ENCODE measurements at regions not wholly inside any gene's neighbourhood (a gene's known extent, or its start where the extent isn't known, plus 50 kb on each side); places are given as distances from the start of the nearest gene placed in this dataset.

GRCh38 chr17:79242393-79242792, 167.8 kb downstream of the ENGASE start:
- POLR2A ChIA-PET, result no interaction called here
- no peak for TF ChIP-seq CTCF (IDR thresholded peaks at IDR 0.05; ENCODE audit: insufficient read depth, low read depth, low read length)
- DNase-seq (ENCODE audit: low read depth), result no peak
- 0 out of 2 replicates have a peak, but pooled peaks cover 5% of the 10 kb centered on the region for H3K27me3 ChIP-seq (ENCODE audit: control insufficient read depth, insufficient read depth, low read length)
- CTCF ChIA-PET, result no interaction called here
- H3K36me3 ChIP-seq (ENCODE audit: control insufficient read depth, insufficient read depth, low read length), result no peaks in the 10 kb centered on the region
- H3K4me3 ChIP-seq (ENCODE audit: low read depth, low read length), result no peak overlapping the region

- 0 out of 2 replicates have a peak, but pooled peaks cover 5% of the 10 kb centered on the region for H3K27me3 ChIP-seq (ENCODE audit: control insufficient read depth, insufficient read depth, low read length)
- no peak overlapping the region for H3K4me3 ChIP-seq (ENCODE audit: low read depth, low read length)
- H3K36me3 ChIP-seq (ENCODE audit: control insufficient read depth, insufficient read depth, low read length), result no peaks in the 10 kb centered on the region
- no peak for TF ChIP-seq CTCF (IDR thresholded peaks at IDR 0.05; ENCODE audit: insufficient read depth, low read depth, low read length)
- POLR2A ChIA-PET, result no interaction called here
- CTCF ChIA-PET, result no interaction called here
- no peak for DNase-seq (ENCODE audit: low read depth)
Observed at GRCh38 chr17:79241616-79242015, 167.0 kb downstream of the ENGASE start.

- H3K36me3 ChIP-seq (ENCODE audit: control insufficient read depth, insufficient read depth, low read length), result no peaks in the 10 kb centered on the region
- DNase-seq (ENCODE audit: low read depth), result no peak
- H3K27me3 ChIP-seq (ENCODE audit: control insufficient read depth, insufficient read depth, low read length), result 0 out of 2 replicates have a peak, but pooled peaks cover 4% of the 10 kb centered on the region
- POLR2A ChIA-PET, result no interaction called here
- CTCF ChIA-PET, result no interaction called here
- no peak overlapping the region for H3K4me3 ChIP-seq (ENCODE audit: low read depth, low read length)
- no peak for TF ChIP-seq CTCF (IDR thresholded peaks at IDR 0.05; ENCODE audit: insufficient read depth, low read depth, low read length)
Observed at GRCh38 chr17:79239205-79239604, 164.6 kb downstream of the ENGASE start.

- ChIA-PET POLR2A (no interaction called here), CTCF (interaction anchor here (1.3 kb wide), 1 partner anchor 9 kb away, joined by 3 read pairs; no protein-coding TSS in a partner anchor)
- H3K36me3 ChIP-seq (ENCODE audit: control insufficient read depth, insufficient read depth, low read length), result no peaks in the 10 kb centered on the region
- H3K4me3 ChIP-seq (ENCODE audit: low read depth, low read length), result no peak overlapping the region
- no peak for DNase-seq (ENCODE audit: low read depth)
- H3K27me3 ChIP-seq (ENCODE audit: control insufficient read depth, insufficient read depth, low read length), result 0 out of 2 replicates have a peak, but pooled peaks cover 4% of the 10 kb centered on the region
- no peak for TF ChIP-seq CTCF (IDR thresholded peaks at IDR 0.05; ENCODE audit: insufficient read depth, low read depth, low read length)
Observed at GRCh38 chr17:79237448-79238053, 162.9 kb downstream of the ENGASE start.

GRCh38 chr17:79235808-79236207, 161.2 kb downstream of the ENGASE start:
- CTCF ChIA-PET, result no interaction called here
- Histone ChIP-seq H3K27me3 (ENCODE audit: control insufficient read depth, insufficient read depth, low read length) (0 out of 2 replicates have a peak, but pooled peaks cover 2% of the 10 kb centered on the region), H3K4me3 (ENCODE audit: low read depth, low read length) (no peak overlapping the region), H3K36me3 (ENCODE audit: control insufficient read depth, insufficient read depth, low read length) (no peaks in the 10 kb centered on the region)
- no peak for DNase-seq (ENCODE audit: low read depth)
- no peak for TF ChIP-seq CTCF (IDR thresholded peaks at IDR 0.05; ENCODE audit: insufficient read depth, low read depth, low read length)
- POLR2A ChIA-PET, result no interaction called here

Data from BJ (cell line).